ENCODE measurements at regions not wholly inside any gene's neighbourhood (a gene's known extent, or its start where the extent isn't known, plus 50 kb on each side); places are given as distances from the start of the nearest gene placed in this dataset.

- no peak for DNase-seq (ENCODE audit: low spot score)
- TF ChIP-seq CTCF (IDR thresholded peaks at IDR 0.05; ENCODE audit: extremely low read depth, missing control alignments) = no peak
These were observed 734.6 kb upstream of the SORCS1 start for GRCh38 chr10:107899075-107899474.

- DNase-seq (ENCODE audit: low spot score) = no peak
- no peak for TF ChIP-seq CTCF (IDR thresholded peaks at IDR 0.05; ENCODE audit: extremely low read depth, missing control alignments)
These were observed 733.9 kb upstream of the SORCS1 start for GRCh38 chr10:107898392-107898791.

GRCh38 chr10:107894516-107894915, 730.0 kb upstream of the SORCS1 start:
- no peak for TF ChIP-seq CTCF (IDR thresholded peaks at IDR 0.05; ENCODE audit: extremely low read depth, missing control alignments)
- DNase-seq (ENCODE audit: low spot score) = no peak

GRCh38 chr10:107889105-107889504, 724.6 kb upstream of the SORCS1 start:
- no peak for TF ChIP-seq CTCF (IDR thresholded peaks at IDR 0.05; ENCODE audit: extremely low read depth, missing control alignments)
- no peak for DNase-seq (ENCODE audit: low spot score)

GRCh38 chr10:107880185-107880584, 715.7 kb upstream of the SORCS1 start:
- DNase-seq (ENCODE audit: low spot score) = no peak
- TF ChIP-seq CTCF (IDR thresholded peaks at IDR 0.05; ENCODE audit: extremely low read depth, missing control alignments) = no peak

GRCh38 chr10:107873007-107873406, 708.5 kb upstream of the SORCS1 start:
- no peak for DNase-seq (ENCODE audit: low spot score)
- TF ChIP-seq CTCF (IDR thresholded peaks at IDR 0.05; ENCODE audit: extremely low read depth, missing control alignments) = no peak

GRCh38 chr10:107865691-107866090, 701.2 kb upstream of the SORCS1 start:
- DNase-seq (ENCODE audit: low spot score) = no peak
- TF ChIP-seq CTCF (IDR thresholded peaks at IDR 0.05; ENCODE audit: extremely low read depth, missing control alignments) = no peak

All from GM20000 (cell line).